ENCODE measurements at regions not wholly inside any gene's neighbourhood (a gene's known extent, or its start where the extent isn't known, plus 50 kb on each side); places are given as distances from the start of the nearest gene placed in this dataset.

- TF ChIP-seq, protein P1, sequence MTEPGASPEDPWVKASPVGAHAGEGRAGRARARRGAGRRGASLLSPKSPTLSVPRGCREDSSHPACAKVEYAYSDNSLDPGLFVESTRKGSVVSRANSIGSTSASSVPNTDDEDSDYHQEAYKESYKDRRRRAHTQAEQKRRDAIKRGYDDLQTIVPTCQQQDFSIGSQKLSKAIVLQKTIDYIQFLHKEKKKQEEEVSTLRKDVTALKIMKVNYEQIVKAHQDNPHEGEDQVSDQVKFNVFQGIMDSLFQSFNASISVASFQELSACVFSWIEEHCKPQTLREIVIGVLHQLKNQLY (CRISPR knock-in tag; IDR thresholded peaks at IDR 0.05), result no peak
- no peak for TF ChIP-seq KAT7 (CRISPR knock-in tag; IDR thresholded peaks at IDR 0.05; ENCODE audit: borderline replicate concordance)
These were observed 305.9 kb downstream of the PCDH20 start (continued) for GRCh38 chr13:61109741-61110140.

- H3K36me3 Mint-ChIP-seq, result no peaks in the 10 kb centered on the region
- no peaks in the 10 kb centered on the region for H3K9me3 Mint-ChIP-seq
- DNase-seq (ENCODE audit: low spot score), result no peak
- CTCF ChIA-PET, result no interaction called here
- H3K27me3 Mint-ChIP-seq (ENCODE audit: low read depth), result no peaks in the 10 kb centered on the region
- H3K27ac Mint-ChIP-seq, result no peak overlapping the region
- TF ChIP-seq, protein P2, sequence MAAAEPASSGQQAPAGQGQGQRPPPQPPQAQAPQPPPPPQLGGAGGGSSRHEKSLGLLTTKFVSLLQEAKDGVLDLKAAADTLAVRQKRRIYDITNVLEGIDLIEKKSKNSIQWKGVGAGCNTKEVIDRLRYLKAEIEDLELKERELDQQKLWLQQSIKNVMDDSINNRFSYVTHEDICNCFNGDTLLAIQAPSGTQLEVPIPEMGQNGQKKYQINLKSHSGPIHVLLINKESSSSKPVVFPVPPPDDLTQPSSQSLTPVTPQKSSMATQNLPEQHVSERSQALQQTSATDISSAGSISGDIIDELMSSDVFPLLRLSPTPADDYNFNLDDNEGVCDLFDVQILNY (CRISPR knock-in tag; IDR thresholded peaks at IDR 0.05), result no peak
- TF ChIP-seq IRF1 (CRISPR knock-in tag; IDR thresholded peaks at IDR 0.05) (no peak), ZBTB21 (CRISPR knock-in tag; IDR thresholded peaks at IDR 0.05; ENCODE audit: borderline replicate concordance) (no peak), TEAD4 (CRISPR knock-in tag; IDR thresholded peaks at IDR 0.05) (no peak), NR2C2 (CRISPR knock-in tag; IDR thresholded peaks at IDR 0.05) (no peak), ATF1 (CRISPR knock-in tag; IDR thresholded peaks at IDR 0.05) (no peak), ZNF671 (CRISPR knock-in tag; IDR thresholded peaks at IDR 0.05) (no peak), RELA (CRISPR knock-in tag; IDR thresholded peaks at IDR 0.05; ENCODE audit: borderline replicate concordance) (no peak), ZNF232 (CRISPR knock-in tag; IDR thresholded peaks at IDR 0.05) (no peak), ZMAT4 (CRISPR knock-in tag; IDR thresholded peaks at IDR 0.05) (no peak), NR3C1 (CRISPR knock-in tag; conservative IDR thresholded peaks at IDR 0.05; ENCODE audit: low read depth) (no peak), USF1 (CRISPR knock-in tag; IDR thresholded peaks at IDR 0.05) (no peak), SMAD4 (CRISPR knock-in tag; IDR thresholded peaks at IDR 0.05) (no peak), TP53 (CRISPR knock-in tag; IDR thresholded peaks at IDR 0.05) (no peak), JAZF1 (CRISPR knock-in tag; IDR thresholded peaks at IDR 0.05) (no peak), KAT7 (CRISPR knock-in tag; IDR thresholded peaks at IDR 0.05; ENCODE audit: borderline replicate concordance) (no peak)
- TF ChIP-seq, protein P3, sequence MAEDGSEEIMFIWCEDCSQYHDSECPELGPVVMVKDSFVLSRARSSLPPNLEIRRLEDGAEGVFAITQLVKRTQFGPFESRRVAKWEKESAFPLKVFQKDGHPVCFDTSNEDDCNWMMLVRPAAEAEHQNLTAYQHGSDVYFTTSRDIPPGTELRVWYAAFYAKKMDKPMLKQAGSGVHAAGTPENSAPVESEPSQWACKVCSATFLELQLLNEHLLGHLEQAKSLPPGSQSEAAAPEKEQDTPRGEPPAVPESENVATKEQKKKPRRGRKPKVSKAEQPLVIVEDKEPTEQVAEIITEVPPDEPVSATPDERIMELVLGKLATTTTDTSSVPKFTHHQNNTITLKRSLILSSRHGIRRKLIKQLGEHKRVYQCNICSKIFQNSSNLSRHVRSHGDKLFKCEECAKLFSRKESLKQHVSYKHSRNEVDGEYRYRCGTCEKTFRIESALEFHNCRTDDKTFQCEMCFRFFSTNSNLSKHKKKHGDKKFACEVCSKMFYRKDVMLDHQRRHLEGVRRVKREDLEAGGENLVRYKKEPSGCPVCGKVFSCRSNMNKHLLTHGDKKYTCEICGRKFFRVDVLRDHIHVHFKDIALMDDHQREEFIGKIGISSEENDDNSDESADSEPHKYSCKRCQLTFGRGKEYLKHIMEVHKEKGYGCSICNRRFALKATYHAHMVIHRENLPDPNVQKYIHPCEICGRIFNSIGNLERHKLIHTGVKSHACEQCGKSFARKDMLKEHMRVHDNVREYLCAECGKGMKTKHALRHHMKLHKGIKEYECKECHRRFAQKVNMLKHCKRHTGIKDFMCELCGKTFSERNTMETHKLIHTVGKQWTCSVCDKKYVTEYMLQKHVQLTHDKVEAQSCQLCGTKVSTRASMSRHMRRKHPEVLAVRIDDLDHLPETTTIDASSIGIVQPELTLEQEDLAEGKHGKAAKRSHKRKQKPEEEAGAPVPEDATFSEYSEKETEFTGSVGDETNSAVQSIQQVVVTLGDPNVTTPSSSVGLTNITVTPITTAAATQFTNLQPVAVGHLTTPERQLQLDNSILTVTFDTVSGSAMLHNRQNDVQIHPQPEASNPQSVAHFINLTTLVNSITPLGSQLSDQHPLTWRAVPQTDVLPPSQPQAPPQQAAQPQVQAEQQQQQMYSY (CRISPR knock-in tag; IDR thresholded peaks at IDR 0.05), result no peak
- TF ChIP-seq, protein P4, sequence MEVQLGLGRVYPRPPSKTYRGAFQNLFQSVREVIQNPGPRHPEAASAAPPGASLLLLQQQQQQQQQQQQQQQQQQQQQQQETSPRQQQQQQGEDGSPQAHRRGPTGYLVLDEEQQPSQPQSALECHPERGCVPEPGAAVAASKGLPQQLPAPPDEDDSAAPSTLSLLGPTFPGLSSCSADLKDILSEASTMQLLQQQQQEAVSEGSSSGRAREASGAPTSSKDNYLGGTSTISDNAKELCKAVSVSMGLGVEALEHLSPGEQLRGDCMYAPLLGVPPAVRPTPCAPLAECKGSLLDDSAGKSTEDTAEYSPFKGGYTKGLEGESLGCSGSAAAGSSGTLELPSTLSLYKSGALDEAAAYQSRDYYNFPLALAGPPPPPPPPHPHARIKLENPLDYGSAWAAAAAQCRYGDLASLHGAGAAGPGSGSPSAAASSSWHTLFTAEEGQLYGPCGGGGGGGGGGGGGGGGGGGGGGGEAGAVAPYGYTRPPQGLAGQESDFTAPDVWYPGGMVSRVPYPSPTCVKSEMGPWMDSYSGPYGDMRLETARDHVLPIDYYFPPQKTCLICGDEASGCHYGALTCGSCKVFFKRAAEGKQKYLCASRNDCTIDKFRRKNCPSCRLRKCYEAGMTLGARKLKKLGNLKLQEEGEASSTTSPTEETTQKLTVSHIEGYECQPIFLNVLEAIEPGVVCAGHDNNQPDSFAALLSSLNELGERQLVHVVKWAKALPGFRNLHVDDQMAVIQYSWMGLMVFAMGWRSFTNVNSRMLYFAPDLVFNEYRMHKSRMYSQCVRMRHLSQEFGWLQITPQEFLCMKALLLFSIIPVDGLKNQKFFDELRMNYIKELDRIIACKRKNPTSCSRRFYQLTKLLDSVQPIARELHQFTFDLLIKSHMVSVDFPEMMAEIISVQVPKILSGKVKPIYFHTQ (CRISPR knock-in tag; IDR thresholded peaks at IDR 0.05), result no peak
- TF ChIP-seq, protein P1 (CRISPR knock-in tag; IDR thresholded peaks at IDR 0.05), result no peak
- TF ChIP-seq, protein P5, sequence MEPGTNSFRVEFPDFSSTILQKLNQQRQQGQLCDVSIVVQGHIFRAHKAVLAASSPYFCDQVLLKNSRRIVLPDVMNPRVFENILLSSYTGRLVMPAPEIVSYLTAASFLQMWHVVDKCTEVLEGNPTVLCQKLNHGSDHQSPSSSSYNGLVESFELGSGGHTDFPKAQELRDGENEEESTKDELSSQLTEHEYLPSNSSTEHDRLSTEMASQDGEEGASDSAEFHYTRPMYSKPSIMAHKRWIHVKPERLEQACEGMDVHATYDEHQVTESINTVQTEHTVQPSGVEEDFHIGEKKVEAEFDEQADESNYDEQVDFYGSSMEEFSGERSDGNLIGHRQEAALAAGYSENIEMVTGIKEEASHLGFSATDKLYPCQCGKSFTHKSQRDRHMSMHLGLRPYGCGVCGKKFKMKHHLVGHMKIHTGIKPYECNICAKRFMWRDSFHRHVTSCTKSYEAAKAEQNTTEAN (CRISPR knock-in tag; IDR thresholded peaks at IDR 0.05), result no peak
- no peaks in the 10 kb centered on the region for H3K4me1 Mint-ChIP-seq
- H3K4me3 Mint-ChIP-seq, result no peak overlapping the region
- no peak for ATAC-seq
- POLR2A ChIA-PET, result no interaction called here
These were observed 307.7 kb downstream of the PCDH20 start for GRCh38 chr13:61107989-61108388.

Measured in WTC11 (cell line).